Stimulated activated CD8-positive, alpha-beta memory T cell treated with anti-CD3 and anti-CD28 coated beads, Interleukin-7, amount 100 ng/mL, for 48 hours (primary cell): ENCODE measurements at regions not wholly inside any gene's neighbourhood (a gene's known extent, or its start where the extent isn't known, plus 50 kb on each side); places are given as distances from the start of the nearest gene placed in this dataset.
A peak's percentile ranks its signal among the peaks of the same experiment; 100 is the strongest.
"Not testable (repeated sequence)": the region's sequence is repeated elsewhere in the genome, so short reads cannot be mapped to it uniquely, and the experiment has no call there.

Source experiments
- DNase-seq, 2 donors: peaks; one replicate each; pipeline ENCODE4 v3.0.0-alpha.2; 2020; ENCODE audit warnings: low read depth in 1 of 2; ENCODE audit errors: extremely low read depth in 1 of 2

DNA sequence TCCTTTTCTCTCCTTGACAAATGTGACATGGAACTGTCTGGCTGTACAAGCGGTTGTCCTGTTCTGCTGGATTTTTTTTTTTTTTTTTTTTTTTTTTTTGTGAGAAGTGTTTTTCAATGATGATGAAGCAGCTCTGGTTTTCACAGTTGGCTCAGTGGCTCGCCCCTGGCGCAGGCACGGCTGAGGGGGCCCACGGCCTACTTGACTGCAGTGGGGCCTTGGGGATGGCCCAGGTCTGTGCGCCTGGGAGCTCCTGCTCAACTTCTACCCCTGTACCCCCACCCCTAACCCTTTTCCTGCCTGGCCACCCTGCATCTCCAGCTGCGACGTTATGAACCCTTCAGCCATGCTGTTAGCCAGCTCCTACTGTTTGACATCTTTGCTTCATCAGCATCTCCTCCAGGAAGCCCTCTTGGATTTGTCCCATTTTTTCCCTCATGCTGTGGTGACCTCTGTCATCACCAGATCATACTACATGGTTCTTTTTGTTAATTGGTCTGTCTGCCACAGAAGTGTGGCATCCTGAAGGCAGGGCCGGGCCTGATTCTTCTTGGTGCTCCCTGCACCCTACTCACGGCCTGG lies 167.9 kb downstream of the INHBB start:
- DNase-seq: no peak

DNA sequence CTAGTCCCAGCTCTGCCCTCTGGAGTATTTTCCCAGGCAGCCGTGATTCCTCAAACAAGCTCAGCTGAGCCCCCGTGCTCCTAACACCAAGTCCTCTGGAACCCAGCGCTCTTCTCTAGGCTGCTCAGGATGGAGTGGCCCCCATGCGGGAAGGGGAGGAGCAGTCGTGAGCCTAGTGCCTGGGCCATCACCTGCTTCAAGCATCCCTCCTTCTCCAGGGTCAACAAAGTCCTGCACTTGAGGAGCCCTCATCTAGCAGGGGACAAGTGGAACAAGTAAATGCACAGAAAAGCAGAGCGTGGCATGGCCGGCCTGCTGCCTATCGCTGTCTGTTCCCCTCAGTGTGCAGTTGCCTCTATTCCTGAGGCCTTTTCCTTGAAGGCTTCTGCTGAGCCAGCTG lies 168.6 kb downstream of the INHBB start:
- DNase-seq: no peak

DNA sequence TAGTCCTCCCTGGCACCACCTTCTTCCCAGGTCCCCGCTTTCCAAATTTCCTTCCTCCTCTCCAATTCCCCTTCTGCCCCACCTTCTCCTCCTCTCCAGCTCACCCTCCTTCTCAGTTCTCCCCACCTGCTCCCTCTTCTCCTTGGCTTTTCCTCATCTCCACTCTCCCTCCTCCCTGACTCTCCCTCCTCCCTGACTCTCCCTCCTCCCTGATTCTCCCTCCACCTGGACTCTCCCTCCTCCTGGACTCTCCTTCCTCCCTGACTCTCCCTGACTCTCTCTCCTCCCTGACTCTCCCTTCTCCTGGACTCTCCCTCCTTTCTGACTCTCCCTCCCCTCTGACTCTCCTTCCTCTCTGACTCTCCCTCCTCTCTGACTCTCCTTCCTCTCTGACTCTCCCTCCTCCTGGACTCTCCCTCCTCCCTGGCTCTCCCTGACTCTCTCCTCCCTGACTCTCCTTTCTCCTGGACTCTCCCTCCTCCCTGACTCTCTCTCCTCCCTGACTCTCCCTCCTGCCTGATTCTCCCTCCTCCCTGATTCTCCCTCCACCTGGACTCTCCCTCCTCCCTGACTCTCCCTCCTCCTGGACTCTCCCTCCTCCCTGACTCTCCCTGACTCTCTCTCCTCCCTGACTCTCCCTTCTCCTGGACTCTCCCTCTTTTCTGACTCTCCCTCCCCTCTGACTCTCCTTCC lies 169.3 kb downstream of the INHBB start:
- DNase-seq: not testable (repeated sequence)

DNA sequence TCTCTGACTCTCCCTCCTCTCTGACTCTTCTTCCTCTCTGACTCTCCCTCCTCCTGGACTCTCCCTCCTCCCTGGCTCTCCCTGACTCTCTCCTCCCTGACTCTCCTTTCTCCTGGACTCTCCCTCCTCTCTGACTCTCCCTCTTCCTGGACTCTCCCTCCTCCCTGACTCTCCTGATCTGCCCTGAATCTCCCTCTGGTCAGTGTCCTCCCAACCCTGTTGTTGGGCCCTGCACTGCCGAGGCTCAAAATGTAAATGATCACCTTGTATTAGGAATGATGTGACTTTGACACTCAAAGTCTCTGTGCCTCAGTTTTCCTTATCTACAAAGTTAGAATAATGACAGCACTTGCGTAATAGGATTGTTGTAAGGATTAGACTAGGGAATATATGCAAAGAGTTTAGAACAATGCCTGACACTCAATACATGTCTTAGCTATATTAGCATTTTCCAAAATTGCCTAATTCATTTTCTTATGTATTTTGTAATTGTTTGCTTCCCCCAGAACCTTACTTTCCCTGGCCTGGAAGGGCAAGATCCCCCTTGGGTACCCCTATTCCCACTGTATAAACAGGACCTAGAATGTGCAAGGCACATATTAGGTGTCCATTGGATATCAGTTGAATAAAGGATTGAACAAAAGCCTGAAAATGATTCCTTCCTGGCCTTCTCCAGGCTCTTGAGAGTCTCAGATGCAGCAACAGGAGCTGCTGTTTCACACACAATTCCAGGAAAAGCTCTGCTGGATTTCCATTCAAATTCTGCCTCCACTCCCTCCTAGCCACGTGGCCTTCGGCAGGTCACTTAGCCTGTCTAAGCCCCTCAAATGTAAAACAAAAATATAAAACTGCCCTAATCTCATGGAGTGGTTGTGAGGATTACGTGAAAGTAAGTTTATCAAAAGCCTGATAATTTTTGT lies 170.1 kb downstream of the INHBB start:
- no peak for DNase-seq

DNA sequence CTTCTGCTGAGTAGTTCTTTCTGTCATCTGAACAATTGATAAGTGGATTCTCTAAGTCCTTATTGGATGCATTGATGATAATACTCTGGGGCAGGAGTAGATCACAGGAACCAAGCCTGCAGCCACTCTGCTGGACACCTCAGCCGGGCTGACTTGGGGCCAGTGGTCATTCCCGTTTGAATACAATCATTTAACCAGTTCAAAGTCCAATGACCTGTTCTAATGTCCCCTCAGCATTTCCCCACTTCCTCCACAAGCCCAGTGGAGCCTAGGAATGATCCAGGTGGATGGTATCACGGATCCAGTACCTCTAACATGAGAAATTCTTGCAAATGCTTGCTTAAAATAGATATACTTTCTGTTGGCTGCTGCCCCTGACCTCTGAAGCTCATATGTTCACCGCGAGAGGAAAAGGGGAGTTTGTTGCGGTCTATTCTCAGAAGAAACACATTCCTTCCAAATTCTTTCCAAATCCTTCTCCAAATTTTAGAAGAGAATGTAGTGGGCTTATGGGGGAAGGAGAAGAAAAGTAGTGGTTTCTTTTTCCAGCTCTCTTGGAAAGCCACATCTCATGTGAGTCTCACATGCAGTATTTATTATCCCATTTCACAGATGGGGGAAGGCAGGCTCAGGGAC lies 170.9 kb downstream of the INHBB start:
- no peak for DNase-seq

DNA sequence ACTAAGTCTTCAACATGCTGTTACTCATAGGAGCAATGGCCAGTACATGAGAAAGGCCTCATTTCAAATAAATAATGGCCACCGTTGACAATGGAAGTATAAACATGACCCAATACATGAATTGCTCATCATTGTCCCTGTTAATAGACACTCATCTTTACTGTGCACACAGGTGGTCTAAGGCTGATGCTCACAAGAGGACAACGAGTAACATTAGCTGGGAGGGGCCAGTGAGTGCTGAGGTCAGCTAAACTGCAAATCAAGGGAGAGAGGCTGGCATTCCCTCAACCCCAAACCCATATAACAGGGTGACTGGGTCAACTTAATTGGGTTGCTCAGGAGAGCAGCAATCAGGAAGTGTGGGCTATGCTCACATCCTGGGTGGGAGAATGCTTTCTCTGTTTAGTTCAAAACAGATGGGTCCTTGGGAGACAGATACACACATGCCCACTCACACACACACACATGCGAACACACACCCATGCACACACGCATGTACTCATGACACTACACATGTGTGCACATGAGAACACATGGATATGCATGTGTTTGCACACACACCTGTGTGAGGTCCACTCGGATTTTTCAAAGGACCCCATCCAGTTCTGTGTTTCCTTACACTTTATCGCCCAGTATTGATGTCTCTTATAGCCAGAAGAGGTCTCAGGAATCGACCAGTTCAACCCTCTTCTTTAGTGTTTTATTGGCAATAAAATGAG lies 172.0 kb downstream of the INHBB start:
- no peak for DNase-seq

DNA sequence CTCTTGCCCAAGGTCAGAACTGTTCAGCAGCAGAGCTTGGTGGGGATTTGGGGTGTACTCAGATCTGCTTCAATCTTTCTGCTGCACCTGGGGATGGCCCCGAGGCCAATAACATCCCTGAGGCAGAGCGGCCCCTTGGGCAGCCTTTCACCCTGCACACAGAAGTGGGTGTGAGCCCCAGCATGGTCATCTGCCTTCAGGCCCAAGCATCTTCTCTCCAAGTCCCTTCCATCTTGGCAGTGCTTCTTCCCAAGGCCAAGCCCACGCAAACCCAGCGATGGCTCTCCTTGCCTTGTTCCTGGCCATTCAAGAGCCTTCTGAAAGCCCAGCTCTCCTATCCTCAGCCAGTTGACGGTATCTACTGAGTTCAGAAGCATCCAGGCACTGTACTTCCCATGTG lies 172.9 kb downstream of the INHBB start:
- DNase-seq: no peak

DNA sequence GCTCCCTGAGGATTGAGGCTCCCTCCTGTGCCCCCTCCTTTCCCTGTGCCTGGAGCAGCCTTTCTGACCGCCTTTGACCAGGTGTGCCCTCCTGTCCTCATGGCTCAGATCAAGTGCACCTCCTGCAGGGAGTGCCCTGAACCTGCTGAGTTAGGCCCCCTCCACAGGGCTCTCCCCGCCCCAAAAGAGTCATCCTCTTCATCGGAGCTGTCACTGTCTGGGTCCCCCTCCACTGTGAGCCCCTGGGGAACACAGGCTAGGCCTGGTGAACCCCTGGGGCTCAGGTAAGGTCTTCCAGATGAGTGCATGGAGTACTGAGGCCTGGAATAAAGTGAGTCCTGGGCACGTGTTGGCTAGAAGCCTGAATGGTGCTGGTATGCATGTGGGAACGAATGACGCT lies 173.5 kb downstream of the INHBB start:
- DNase-seq: no peak

DNA sequence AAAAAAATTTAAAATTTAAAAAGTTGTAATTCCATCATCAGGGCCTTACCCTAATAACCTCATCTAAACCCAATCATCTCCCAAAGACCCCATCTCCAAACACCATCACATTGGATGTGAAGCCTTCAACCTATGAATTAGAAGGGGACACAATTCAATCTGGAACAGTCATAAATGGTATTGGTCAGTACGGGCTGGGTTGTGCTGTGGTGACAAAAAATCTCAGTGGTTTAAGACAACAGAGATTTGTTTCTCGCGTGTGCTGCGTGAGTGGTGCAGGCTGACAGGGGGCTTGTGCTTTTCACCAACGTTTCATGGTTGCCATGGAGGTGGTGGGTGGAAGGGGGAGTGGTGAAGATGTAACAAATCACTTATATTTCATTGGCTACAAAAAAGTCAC lies 174.5 kb downstream of the INHBB start:
- DNase-seq: no peak

DNA sequence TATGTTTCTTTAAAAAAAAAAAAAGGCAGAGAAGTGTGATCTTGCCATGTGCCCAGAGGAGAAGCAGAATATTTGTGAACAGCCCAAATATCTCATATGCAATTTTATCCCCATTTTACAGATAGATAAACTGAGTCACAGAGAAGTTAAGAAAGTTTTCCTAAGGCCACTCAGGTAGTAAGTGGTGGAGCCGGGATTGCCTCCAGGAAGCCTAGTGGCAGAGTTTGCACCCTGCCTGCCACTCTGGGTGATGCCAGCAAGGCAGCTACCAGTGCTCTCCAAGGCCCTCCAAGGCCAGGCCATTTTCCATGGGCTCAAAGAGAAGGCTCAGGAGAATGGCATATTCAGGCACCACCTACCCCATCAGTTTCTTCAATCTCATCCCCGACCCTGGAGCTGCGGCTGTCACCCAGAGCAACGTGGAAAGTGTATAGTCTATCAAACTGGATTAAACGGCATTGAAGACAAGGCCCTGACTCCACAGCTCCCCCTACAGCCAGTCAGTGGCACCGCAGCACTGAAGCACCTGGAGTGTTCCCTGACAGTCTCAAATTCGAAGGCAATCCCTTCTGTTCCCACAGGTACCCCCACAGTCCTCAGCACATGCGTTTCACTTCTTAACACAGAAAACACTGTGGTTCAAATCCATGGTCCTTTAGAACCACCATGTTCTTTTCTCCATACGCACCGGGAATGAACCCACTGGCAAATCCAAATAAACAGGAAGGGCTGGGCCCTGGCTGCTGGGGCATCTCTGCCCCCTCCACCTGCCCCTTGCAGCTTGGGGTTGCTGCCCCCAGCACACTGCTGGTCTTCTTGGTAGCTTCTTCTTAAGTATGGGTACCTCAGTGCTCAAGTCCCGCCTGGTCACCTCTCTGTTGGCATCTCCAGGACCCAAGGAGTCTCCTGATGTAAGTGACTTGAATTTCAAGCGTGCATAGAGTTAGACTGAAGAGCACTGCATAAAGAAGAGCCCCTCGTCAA lies 175.3 kb downstream of the INHBB start:
- DNase-seq: peak in 1 of 2 donors; percentile 5

DNA sequence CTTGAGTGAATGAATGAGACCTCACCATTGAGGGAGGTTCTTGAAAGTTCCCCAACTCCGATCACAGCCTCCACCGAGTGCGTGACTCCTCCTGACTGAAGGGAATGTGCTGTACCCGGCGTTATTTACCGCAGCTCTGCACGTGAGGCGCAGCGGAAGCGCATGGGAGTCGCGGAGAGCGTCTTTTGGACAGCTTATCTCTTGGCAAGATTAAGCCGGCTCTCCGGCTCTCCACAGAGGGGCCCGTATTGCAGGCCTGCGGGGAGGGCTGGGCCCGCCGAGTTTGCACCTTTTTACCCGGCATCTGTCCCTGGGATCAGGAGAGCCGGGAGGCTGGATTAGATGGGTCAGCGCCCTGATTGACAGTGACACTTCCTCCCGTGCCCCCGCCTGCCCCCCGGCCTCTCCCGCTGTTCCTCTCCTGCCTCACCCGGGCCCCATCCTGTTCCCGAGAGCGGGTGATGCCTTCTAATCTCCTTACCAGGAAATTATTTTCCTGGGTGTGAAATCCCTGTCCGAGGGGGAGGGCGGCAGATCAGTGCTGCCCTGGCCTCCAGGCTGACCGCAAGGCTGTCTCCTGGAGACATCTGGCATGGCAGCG lies 176.3 kb downstream of the INHBB start:
- DNase-seq: no peak

DNA sequence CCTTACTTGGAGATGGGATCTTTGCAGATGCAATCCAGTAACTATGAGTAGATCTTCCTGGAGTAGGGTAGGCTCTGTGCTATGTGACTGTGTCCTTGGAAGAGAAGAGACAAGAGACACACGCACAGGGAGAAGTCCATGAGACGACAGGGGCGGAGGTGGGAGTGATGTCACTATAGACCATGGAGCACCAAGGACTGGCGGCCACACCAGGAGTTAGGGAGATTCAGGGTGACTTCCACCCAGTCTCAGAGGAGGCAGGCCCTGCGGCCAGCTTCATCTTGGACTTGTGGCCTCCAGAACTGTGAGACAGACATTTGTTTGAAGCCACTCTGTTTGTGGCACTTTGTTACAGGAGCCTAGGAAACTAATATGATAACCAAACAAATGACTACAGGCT lies 177.8 kb downstream of the INHBB start:
- no peak for DNase-seq

DNA sequence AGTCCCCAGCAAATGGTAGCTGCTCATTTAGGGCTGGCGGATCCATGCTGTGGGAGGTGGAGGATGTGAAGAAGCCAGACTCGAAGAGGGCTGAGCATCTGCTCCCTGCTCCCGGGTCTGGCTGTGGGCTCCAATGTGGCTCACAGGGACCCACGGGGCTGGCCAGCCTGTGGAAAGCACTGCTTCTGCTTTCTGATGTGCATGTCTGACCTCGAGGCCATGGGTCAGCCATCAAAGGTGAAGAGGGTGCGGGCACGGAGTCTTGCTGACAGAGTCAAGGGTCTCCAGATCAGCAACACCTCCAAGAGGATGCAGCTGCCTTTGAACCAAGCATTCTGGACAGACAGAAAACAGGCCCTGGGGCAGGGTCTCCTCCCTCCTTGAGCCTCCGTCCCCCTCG lies 178.2 kb downstream of the INHBB start:
- no peak for DNase-seq

DNA sequence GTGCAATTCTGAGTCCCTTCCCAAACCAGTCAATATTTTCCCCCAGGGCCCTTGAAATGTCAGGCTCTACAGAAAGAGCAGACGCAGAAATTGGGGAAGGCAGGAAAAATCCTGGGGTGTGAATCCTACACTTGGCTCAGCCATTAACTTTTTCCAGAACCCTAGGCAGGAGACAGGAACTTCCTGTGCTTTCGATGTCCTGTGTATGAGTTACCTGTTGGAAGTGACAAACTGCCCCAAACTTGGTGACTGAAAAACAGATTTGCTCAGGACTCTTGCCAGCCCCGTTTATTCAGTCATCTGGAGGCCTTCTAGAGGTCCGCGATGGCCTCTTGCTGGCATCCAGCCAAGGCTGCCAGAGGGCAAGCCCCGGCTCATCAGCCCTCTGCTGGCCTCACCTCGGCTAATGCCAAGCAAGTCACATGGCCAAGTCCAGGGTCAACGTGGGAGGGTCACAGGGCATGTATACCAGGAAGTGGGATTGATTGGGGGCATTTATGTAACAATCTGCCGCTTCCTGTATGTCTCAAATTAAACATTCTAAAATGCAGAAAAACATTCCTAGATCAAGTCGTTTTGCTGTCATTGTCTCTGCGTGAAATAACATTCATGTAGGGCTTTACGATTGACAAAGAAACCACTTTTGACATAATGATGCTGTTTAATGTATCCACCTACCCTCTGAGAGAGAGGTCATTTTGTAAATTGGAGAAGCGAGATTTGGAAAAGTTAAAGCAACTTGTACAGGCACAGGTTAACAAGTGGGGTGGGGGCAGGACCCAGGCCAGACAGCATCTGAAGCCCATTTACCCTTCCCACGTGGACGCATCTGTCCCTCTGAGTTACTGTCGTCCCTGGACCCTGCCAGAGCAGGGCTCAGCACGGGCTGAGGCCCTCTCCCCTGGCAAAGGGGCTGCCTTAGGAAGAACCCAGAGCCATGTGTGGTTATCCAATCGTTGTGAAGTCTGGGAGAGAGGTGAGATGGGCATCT lies 179.4 kb downstream of the INHBB start:
- no peak for DNase-seq

DNA sequence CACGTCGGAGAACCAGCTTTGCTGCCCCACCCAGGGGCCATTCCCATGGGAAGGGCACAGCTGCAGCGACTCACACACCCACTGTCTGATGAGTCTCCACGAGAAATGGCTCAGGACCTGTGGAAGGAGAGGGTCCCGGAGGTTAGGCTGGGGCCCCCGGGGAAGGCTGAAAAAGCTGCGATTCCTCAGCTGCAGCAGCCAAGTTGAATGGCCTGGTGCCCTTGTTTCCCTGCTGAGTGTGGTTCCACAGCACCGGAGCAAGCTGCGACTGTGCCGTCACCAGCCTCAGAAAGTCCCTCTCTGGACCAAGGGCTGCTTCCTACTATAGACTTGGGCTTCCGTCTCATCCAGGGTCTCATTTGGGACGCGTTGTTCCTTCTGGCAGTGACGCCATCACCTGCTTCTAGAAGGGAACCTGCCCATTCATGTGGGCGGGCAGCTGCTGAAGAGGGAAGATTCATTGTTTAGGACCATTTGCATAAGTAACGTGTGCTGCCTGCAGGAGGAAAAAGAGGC lies 180.2 kb downstream of the INHBB start:
- no peak for DNase-seq

DNA sequence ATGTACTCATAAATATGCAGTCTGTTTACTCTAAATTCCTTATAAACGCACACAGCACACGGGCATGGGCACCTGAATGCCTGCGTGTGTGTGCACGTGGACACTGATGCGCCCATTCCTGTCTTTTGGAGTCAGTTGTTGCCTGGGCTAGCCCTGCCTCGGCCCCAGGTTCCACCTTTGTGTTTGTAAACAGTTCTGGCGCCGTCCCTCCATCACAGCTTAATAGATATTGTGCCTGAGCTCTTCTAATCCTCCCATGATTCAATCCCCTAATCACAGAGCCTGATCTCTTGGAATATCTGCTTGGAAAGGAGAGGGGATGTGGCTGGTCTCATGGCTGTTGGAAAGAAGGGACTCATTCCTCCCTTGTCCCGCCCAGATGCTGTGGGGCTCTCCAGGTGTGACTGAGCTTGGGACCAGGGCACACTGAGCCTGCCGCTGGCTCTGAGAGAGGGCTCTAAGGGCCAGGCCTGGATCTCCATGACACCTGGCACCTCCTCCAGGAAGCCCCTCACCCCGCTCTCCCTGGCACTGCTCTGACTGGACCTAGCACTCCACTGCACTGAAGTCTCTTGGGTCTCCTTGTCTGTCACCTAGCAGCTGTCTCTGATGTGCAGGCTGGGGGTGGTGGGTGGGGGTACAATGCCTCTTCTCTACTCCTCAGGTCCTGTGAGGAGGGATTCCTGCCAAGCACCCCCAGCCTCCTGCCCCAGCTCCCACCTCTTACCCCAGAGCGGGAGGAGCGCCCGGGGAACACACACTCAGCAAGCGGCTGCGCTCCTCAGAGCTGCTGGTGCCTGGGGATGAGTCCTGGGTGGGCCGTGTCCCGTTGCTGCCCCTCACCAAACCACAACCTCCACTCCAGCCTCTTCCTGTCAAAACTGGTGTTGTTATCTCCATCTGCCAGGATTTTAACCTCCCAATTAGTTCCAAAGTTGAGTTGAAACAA lies 181.3 kb downstream of the INHBB start:
- no peak for DNase-seq
